Liver (tissue), 7 donors: ENCODE measurements at regions not wholly inside any gene's neighbourhood (a gene's known extent, or its start where the extent isn't known, plus 50 kb on each side); places are given as distances from the start of the nearest gene placed in this dataset.

Experiments used
- DNase-seq: peaks from one replicate; pipeline ENCODE4 v3.0.0-alpha.2; 2017; ENCODE audit warnings: low spot score
- H3K27ac ChIP-seq, 2 donors: one replicate each; pipeline ENCODE4 v1.7.0; 2013; ENCODE audit warnings: inconsistent platforms in 2 of 2, low read length in 2 of 2, control low read depth in 1 of 2, low read depth in 1 of 2, mild to moderate bottlenecking in 1 of 2
- H3K27me3 ChIP-seq, 4 donors: one replicate each; pipeline versions ENCODE4 v1.6.1 to v1.7.0; 2013; ENCODE audit warnings: low read length in 3 of 4, inconsistent platforms in 1 of 4, mild to moderate bottlenecking in 1 of 4, moderate library complexity in 1 of 4; ENCODE audit not compliant: control insufficient read depth in 4 of 4, insufficient read depth in 4 of 4
- H3K36me3 ChIP-seq, 4 donors: one replicate each; pipeline versions ENCODE4 v1.6.1 to v1.7.0; 2013; ENCODE audit warnings: low read length in 3 of 4, mild to moderate bottlenecking in 3 of 4, low read depth in 1 of 4, moderate library complexity in 1 of 4; ENCODE audit not compliant: control insufficient read depth in 4 of 4, insufficient read depth in 3 of 4
- H3K4me1 ChIP-seq, 4 donors: one replicate each; pipeline versions ENCODE4 v1.6.1 to v1.7.0; 2013; ENCODE audit warnings: low read length in 3 of 4, mild to moderate bottlenecking in 3 of 4, moderate library complexity in 1 of 4; ENCODE audit not compliant: control insufficient read depth in 4 of 4, insufficient read depth in 4 of 4
- H3K4me3 ChIP-seq, 3 donors: one replicate each; pipeline versions ENCODE4 v1.6.1 to v1.7.0; 2013; ENCODE audit warnings: low read length in 3 of 3, control low read depth in 1 of 3, low read depth in 1 of 3, mild to moderate bottlenecking in 1 of 3
- H3K9ac ChIP-seq, 2 donors: one replicate each; pipeline ENCODE4 v1.7.0; 2013; ENCODE audit warnings: low read length in 2 of 2, mild to moderate bottlenecking in 2 of 2, moderate library complexity in 2 of 2, control low read depth in 1 of 2, low read depth in 1 of 2
- H3K9me3 ChIP-seq, 4 donors: one replicate each; pipeline versions ENCODE4 v1.6.1 to v1.7.0; 2013; ENCODE audit warnings: low read length in 3 of 4; ENCODE audit not compliant: control insufficient read depth in 4 of 4
- EGR1 ChIP-seq, 2 donors: IDR thresholded peaks; 2 replicates each; pipeline ENCODE4 v1.6.1; 2016 to 2018; ENCODE audit warnings: antibody characterized with exemption in 2 of 2, low read depth in 2 of 2
- FOXA1 ChIP-seq: IDR thresholded peaks from 2 replicates; pipeline ENCODE4 v1.6.1; 2016; ENCODE audit warnings: antibody characterized with exemption
- FOXA2 ChIP-seq: IDR thresholded peaks from 2 replicates; pipeline ENCODE4 v1.6.1; 2016; ENCODE audit warnings: antibody characterized with exemption
- GABPA ChIP-seq, 2 donors: IDR thresholded peaks in 1 of 2; conservative IDR thresholded peaks in 1 of 2; 2 replicates each; pipeline ENCODE4 v1.6.1; 2016; ENCODE audit warnings: antibody characterized with exemption in 2 of 2, mild to moderate bottlenecking in 1 of 2, moderate library complexity in 1 of 2
- HNF4G ChIP-seq: IDR thresholded peaks from 2 replicates; pipeline ENCODE4 v1.6.1; 2016; ENCODE audit warnings: antibody characterized with exemption
- JUND ChIP-seq, 2 donors: IDR thresholded peaks; 2 replicates each; pipeline ENCODE4 v1.6.1; 2016; ENCODE audit warnings: antibody characterized with exemption in 2 of 2
- NR2F2 ChIP-seq: IDR thresholded peaks from 2 replicates; pipeline ENCODE4 v1.6.1; 2016; ENCODE audit warnings: antibody characterized with exemption
- RAD21 ChIP-seq, 2 donors: IDR thresholded peaks; 2 replicates each; pipeline ENCODE4 v1.6.1; 2016; ENCODE audit warnings: antibody characterized with exemption in 2 of 2, mild to moderate bottlenecking in 2 of 2
- RXRA ChIP-seq, 2 donors: IDR thresholded peaks; 2 replicates each; pipeline ENCODE4 v1.6.1; 2017 to 2018; ENCODE audit warnings: antibody characterized with exemption in 2 of 2, mild to moderate bottlenecking in 1 of 2
- SP1 ChIP-seq: IDR thresholded peaks from 2 replicates; pipeline ENCODE4 v1.6.1; 2018; ENCODE audit warnings: antibody characterized with exemption, mild to moderate bottlenecking
- TAF1 ChIP-seq: conservative IDR thresholded peaks from 2 replicates; pipeline ENCODE4 v1.6.1; 2016; ENCODE audit warnings: antibody characterized with exemption, mild to moderate bottlenecking
- YY1 ChIP-seq: IDR thresholded peaks from 2 replicates; pipeline ENCODE4 v1.6.1; 2016; ENCODE audit warnings: antibody characterized with exemption, mild to moderate bottlenecking
- WGBS: extraction: QIAGEN DNeasy Blood & Tissue Kit; methylation state at CpG from one replicate; pipeline ENCODE4 v1.1.7; 2013; 5-methylcytosine and 5-hydroxymethylcytosine counted together
- TF ChIP-seq, protein P1 (sequence below): IDR thresholded peaks from 2 replicates; pipeline ENCODE4 v1.6.1; 2016; ENCODE audit warnings: antibody characterized with exemption
- TF ChIP-seq, protein P2 (sequence below): IDR thresholded peaks from 2 replicates; pipeline ENCODE4 v1.6.1; 2016; ENCODE audit warnings: antibody characterized with exemption
- TF ChIP-seq, protein P3 (sequence below): IDR thresholded peaks from 2 replicates; pipeline ENCODE4 v1.6.1; 2016; ENCODE audit warnings: antibody characterized with exemption
- donor health status: healthy.
- donor health status: healthy.
- donor health status: healthy.
- donor health status: healthy.

DNA sequence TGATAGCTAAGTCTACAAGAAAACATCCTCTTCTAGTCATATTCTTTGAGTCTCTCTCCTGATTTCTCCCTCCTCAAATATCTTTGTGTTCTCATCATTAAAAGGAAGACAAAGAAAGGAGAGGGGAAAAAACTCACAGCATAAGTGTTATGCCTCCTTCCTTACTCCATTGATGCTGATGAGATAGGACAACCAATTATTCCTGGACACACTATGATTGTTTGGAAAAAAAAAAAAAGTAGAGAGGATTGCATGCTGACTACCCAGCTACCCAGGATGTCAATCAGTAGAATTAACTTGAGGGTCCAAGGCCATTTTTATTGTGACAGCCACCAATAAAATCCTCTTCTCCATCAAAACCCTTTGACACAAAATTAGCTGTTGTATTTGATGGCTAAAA is 299.1 kb upstream of the CDH8 start:
- H3K4me3 ChIP-seq, result no peak overlapping the region
- no peak overlapping the region for H3K9ac ChIP-seq
- no peaks in the 10 kb centered on the region for H3K27me3 ChIP-seq
- no peak for DNase-seq
- no peaks in the 10 kb centered on the region for H3K9me3 ChIP-seq
- TF ChIP-seq JUND (IDR thresholded peaks at IDR 0.05) (no peak), TAF1 (no peak), RAD21 (IDR thresholded peaks at IDR 0.05) (no peak), FOXA2 (no peak), RXRA (IDR thresholded peaks at IDR 0.05) (no peak), EGR1 (IDR thresholded peaks at IDR 0.05; ENCODE audit: low read depth in 2 of 2) (no peak)
- TF ChIP-seq, protein P1, sequence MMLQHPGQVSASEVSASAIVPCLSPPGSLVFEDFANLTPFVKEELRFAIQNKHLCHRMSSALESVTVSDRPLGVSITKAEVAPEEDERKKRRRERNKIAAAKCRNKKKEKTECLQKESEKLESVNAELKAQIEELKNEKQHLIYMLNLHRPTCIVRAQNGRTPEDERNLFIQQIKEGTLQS, result no peak
- no peaks in the 10 kb centered on the region for H3K36me3 ChIP-seq
- no peaks in the 10 kb centered on the region for H3K4me1 ChIP-seq
- H3K27ac ChIP-seq, result no peak overlapping the region

DNA sequence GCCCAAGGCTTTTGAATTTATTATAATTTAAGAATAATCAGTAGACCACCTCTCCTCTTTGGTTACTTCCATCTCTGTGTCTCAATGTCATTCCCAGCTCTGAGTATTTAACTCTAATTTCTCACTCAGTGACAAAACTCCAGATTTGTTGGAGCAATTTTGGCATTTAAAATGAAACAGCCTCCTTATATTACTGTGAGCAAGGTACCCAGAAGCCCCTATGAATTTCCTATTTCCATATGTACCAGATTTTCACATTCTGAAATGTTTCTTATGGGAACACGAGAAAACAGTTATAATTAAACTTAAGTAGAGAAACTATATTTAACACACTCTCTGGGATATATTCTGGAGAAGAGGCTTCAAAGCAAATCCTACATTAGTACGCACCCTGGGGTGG is 285.4 kb upstream of the CDH8 start:
- H3K27me3 ChIP-seq, result peaks cover 0 to 2% (median 0%) of the 10 kb centered on the region in 4 donors
- TF ChIP-seq JUND (IDR thresholded peaks at IDR 0.05) (no peak), RXRA (IDR thresholded peaks at IDR 0.05) (no peak), GABPA (IDR thresholded peaks at IDR 0.05 in 1 of 2, conservative IDR thresholded peaks at IDR 0.05 in 1 of 2) (no peak), EGR1 (IDR thresholded peaks at IDR 0.05; ENCODE audit: low read depth in 2 of 2) (no peak)
- TF ChIP-seq, protein P1, result no peak
- 48% methylated on average over 2 of the region's 2 CpGs for whole genome bisulfite sequencing
- H3K27ac ChIP-seq, result no peak overlapping the region
- no peak for DNase-seq
- no peak overlapping the region for H3K9ac ChIP-seq
- H3K4me1 ChIP-seq, result no peaks in the 10 kb centered on the region
- H3K36me3 ChIP-seq, result no peaks in the 10 kb centered on the region
- no peaks in the 10 kb centered on the region for H3K9me3 ChIP-seq
- H3K4me3 ChIP-seq, result no peak overlapping the region

DNA sequence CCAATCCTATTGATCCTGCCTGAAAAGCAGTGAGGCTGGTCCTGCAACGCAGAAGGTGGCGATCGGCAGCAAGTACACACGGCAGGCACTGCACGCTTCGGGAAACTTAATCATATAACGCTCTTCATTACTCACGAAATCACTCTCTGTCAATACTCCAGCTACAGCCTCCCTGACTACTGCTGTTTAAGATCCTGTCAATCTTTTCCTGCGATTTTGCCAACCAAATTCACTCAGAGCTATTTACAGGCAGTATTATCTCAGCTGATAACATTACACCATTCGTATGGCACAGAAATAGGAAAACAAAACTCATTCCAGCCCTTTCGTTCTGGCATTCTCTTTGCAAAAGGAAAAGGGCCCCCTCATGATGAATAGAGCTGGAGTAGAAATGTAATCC is 262.4 kb upstream of the CDH8 start:
- H3K9ac ChIP-seq, result no peak overlapping the region
- TF ChIP-seq NR2F2 (no peak), TAF1 (no peak), YY1 (no peak), GABPA (IDR thresholded peaks at IDR 0.05 in 1 of 2, conservative IDR thresholded peaks at IDR 0.05 in 1 of 2) (no peak), JUND (IDR thresholded peaks at IDR 0.05) (no peak), HNF4G (no peak), FOXA1 (no peak), SP1 (no peak)
- TF ChIP-seq, protein P2, sequence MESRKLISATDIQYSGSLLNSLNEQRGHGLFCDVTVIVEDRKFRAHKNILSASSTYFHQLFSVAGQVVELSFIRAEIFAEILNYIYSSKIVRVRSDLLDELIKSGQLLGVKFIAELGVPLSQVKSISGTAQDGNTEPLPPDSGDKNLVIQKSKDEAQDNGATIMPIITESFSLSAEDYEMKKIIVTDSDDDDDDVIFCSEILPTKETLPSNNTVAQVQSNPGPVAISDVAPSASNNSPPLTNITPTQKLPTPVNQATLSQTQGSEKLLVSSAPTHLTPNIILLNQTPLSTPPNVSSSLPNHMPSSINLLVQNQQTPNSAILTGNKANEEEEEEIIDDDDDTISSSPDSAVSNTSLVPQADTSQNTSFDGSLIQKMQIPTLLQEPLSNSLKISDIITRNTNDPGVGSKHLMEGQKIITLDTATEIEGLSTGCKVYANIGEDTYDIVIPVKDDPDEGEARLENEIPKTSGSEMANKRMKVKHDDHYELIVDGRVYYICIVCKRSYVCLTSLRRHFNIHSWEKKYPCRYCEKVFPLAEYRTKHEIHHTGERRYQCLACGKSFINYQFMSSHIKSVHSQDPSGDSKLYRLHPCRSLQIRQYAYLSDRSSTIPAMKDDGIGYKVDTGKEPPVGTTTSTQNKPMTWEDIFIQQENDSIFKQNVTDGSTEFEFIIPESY, result no peak
- TF ChIP-seq, protein P3, sequence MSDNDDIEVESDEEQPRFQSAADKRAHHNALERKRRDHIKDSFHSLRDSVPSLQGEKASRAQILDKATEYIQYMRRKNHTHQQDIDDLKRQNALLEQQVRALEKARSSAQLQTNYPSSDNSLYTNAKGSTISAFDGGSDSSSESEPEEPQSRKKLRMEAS, result no peak
- H3K27ac ChIP-seq, result no peak overlapping the region
- peaks cover 0 to 3% (median 0%) of the 10 kb centered on the region in 4 donors for H3K9me3 ChIP-seq
- no peaks in the 10 kb centered on the region for H3K36me3 ChIP-seq
- 55% methylated on average over 11 of the region's 11 CpGs for WGBS
- DNase-seq, result no peak
- no peak overlapping the region for H3K4me3 ChIP-seq
- no peaks in the 10 kb centered on the region for H3K27me3 ChIP-seq
- no peaks in the 10 kb centered on the region for H3K4me1 ChIP-seq
